GM19351 (cell line): ENCODE measurements at regions not wholly inside any gene's neighbourhood (a gene's known extent, or its start where the extent isn't known, plus 50 kb on each side); places are given as distances from the start of the nearest gene placed in this dataset.
"Not testable (repeated sequence)": the region's sequence is repeated elsewhere in the genome, so short reads cannot be mapped to it uniquely, and the experiment has no call there.

ENCODE experiments used
- ATAC-seq: cut with Tn5 transposase; IDR thresholded peaks from one replicate; pipeline ENCODE4 v1.9.1; 2021; ENCODE audit warnings: mild to moderate bottlenecking, moderate library complexity; ENCODE audit not compliant: unreplicated experiment

GRCh38 chr10:109126541-109126940 lies 796.8 kb downstream of the XPNPEP1 start:
- no peak for ATAC-seq

GRCh38 chr10:109126016-109126415 lies 797.3 kb downstream of the XPNPEP1 start:
- ATAC-seq = no peak

- no peak for ATAC-seq
These were observed 808.1 kb downstream of the XPNPEP1 start for GRCh38 chr10:109115179-109115578.

- no peak for ATAC-seq
These were observed 808.7 kb downstream of the XPNPEP1 start for GRCh38 chr10:109114579-109114978.

- ATAC-seq = no peak
These were observed 816.7 kb downstream of the XPNPEP1 start for GRCh38 chr10:109106604-109107003.

- ATAC-seq = no peak
These were observed 817.6 kb downstream of the XPNPEP1 start for GRCh38 chr10:109105725-109106124.

GRCh38 chr10:109104806-109105205 lies 818.5 kb downstream of the XPNPEP1 start:
- ATAC-seq = no peak

- no peak for ATAC-seq
These were observed 820.0 kb downstream of the XPNPEP1 start for GRCh38 chr10:109103278-109103677.

GRCh38 chr10:109089779-109090178 lies 833.5 kb downstream of the XPNPEP1 start:
- ATAC-seq = no peak

- ATAC-seq = no peak
These were observed 851.8 kb downstream of the XPNPEP1 start for GRCh38 chr10:109071539-109071938.

GRCh38 chr10:109070492-109070891 lies 852.8 kb downstream of the XPNPEP1 start:
- no peak for ATAC-seq

GRCh38 chr10:109067031-109067430 lies 856.3 kb downstream of the XPNPEP1 start:
- ATAC-seq = no peak

GRCh38 chr10:109065821-109066220 lies 857.5 kb downstream of the XPNPEP1 start:
- ATAC-seq = no peak

- ATAC-seq = peak; percentile 97
These were observed 860.9 kb downstream of the XPNPEP1 start for GRCh38 chr10:109062371-109062770.

- ATAC-seq = no peak
These were observed 868.1 kb downstream of the XPNPEP1 start for GRCh38 chr10:109055243-109055642.

- ATAC-seq = no peak
These were observed 875.5 kb downstream of the XPNPEP1 start for GRCh38 chr10:109047856-109048255.

- ATAC-seq = not testable (repeated sequence)
These were observed 876.9 kb downstream of the XPNPEP1 start for GRCh38 chr10:109046427-109046826.

- no peak for ATAC-seq
These were observed 882.7 kb downstream of the XPNPEP1 start for GRCh38 chr10:109040622-109041021.

- ATAC-seq = no peak
These were observed 885.3 kb downstream of the XPNPEP1 start for GRCh38 chr10:109037978-109038377.

- ATAC-seq = no peak
These were observed 892.6 kb downstream of the XPNPEP1 start for GRCh38 chr10:109030581-109031210.

GRCh38 chr10:109029870-109030269 lies 893.4 kb downstream of the XPNPEP1 start:
- ATAC-seq = peak; percentile 61

GRCh38 chr10:109027534-109028185 lies 895.7 kb downstream of the XPNPEP1 start:
- ATAC-seq = no peak

- no peak for ATAC-seq
These were observed 898.1 kb downstream of the XPNPEP1 start for GRCh38 chr10:109025172-109025571.
